Right atrium auricular region (tissue), 2 donors: ENCODE measurements at regions not wholly inside any gene's neighbourhood (a gene's known extent, or its start where the extent isn't known, plus 50 kb on each side); places are given as distances from the start of the nearest gene placed in this dataset.
A peak's percentile ranks its signal among the peaks of the same experiment; 100 is the strongest.

ENCODE experiments used
- DNase-seq: peaks from one replicate; pipeline ENCODE4 v3.0.0-alpha.2; 2019; ENCODE audit warnings: low spot score
- H3K27ac ChIP-seq, 2 donors: fragments of 200-600 bp; sonication (generic); 1 replicate in 1 of 2; 2 replicates in 1 of 2; pipeline ENCODE4 v1.5.1; 2016 to 2019
- H3K27me3 ChIP-seq, 2 donors: fragments of 200-600 bp; sonication (generic); one replicate each; pipeline versions ENCODE4 v1.5.1 to v1.6.0; 2017 to 2019
- H3K36me3 ChIP-seq: fragments of 200-600 bp; sonication (generic); one replicate; pipeline ENCODE4 v1.5.1; 2016
- H3K4me1 ChIP-seq, 2 donors: fragments of 200-600 bp; sonication (generic); one replicate each; pipeline versions ENCODE4 v1.5.1 to v1.6.0; 2017 to 2019
- H3K4me3 ChIP-seq, 2 donors: fragments of 200-600 bp; sonication (generic); 1 replicate in 1 of 2; 2 replicates in 1 of 2; pipeline ENCODE4 v1.5.1; 2017 to 2019; ENCODE audit warnings: mild to moderate bottlenecking in 1 of 2, moderate library complexity in 1 of 2
- H3K9me3 ChIP-seq, 2 donors: fragments of 200-600 bp; sonication (generic); one replicate each; pipeline ENCODE4 v1.5.1; 2019
- TF ChIP-seq, protein P1 (sequence below), 2 donors: fragments of 200-600 bp; sonication (generic); IDR thresholded peaks; one replicate each; pipeline ENCODE4 v1.5.1; 2019; ENCODE audit warnings: antibody characterized with exemption in 2 of 2

DNA sequence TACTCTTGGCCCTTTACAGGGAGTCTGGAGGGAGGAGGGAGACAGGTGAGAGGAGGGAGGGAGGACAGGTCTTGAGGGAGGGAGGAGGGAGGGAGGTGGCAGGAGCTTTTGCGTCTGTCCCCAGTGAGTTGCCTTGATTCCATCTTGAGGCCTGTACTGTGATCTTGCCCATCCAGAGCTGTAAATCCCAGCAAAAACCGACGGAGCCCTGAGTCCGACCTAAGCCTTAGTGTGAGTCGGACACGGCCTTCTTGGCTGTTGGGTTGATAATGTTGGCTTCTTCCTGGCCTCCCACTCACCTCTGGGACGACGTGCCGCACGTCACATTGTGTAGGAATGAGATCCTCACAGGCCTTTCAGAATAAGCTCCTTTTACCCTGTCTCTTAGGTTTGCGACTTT is 72.5 kb downstream of the RGS12 start:
- H3K27me3 ChIP-seq, result no peaks in the 10 kb centered on the region
- no peaks in the 10 kb centered on the region for H3K36me3 ChIP-seq
- DNase-seq, result peak; percentile 56
- no peak overlapping the region for H3K27ac ChIP-seq
- TF ChIP-seq, protein P1, sequence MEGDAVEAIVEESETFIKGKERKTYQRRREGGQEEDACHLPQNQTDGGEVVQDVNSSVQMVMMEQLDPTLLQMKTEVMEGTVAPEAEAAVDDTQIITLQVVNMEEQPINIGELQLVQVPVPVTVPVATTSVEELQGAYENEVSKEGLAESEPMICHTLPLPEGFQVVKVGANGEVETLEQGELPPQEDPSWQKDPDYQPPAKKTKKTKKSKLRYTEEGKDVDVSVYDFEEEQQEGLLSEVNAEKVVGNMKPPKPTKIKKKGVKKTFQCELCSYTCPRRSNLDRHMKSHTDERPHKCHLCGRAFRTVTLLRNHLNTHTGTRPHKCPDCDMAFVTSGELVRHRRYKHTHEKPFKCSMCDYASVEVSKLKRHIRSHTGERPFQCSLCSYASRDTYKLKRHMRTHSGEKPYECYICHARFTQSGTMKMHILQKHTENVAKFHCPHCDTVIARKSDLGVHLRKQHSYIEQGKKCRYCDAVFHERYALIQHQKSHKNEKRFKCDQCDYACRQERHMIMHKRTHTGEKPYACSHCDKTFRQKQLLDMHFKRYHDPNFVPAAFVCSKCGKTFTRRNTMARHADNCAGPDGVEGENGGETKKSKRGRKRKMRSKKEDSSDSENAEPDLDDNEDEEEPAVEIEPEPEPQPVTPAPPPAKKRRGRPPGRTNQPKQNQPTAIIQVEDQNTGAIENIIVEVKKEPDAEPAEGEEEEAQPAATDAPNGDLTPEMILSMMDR (IDR thresholded peaks at IDR 0.05), result no peak
- peaks cover 0 to 17% of the 10 kb centered on the region in 2 donors for H3K4me1 ChIP-seq
- no peak overlapping the region for H3K4me3 ChIP-seq
- H3K9me3 ChIP-seq, result no peaks in the 10 kb centered on the region

DNA sequence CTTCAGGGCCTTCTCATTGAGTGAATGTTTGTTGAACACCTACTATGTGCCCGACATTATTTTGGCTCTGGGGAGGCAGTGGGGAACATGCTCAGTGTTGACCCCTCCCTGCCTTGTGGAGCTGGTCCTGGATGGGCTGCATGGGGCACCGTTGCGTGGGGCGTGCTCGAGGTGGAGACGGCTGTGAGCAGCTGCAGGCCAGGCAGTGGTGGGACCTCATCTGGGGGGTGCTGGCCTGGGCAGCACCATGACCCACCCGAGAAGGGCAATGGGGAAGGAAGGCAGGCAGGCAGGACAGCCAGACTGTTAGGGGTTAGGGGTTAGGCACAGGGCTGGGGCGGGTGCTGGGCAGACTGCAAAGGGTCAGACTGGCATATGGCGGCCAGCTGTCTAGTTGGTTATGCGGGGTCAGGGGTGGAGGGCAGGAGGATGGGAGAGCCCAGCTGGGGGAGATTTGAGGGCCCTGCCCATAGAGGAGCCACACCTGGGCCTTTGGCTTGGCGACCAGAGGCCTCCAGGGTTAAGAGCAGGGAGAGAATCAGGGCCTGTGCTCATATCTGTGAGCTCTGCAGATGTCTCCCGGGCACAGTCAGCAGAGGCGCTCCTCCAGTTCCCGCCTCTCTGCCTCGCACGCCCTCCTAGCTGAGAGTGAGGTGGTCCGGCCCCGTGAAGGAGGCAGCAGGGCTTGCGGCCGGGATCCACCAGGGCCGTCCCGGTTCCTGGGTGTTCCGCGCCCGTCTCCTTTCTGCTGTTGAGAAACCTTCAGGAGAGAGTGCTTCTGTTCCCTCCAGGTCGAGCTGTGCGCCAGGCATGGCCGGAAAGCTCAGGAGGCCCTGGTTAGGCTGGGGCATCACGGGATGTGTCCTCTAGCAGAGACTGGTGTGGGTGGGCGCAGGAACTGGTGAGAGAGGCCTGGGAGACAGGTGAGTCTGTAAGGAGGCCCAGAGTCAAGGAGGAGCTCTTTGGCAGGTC is 73.3 kb downstream of the RGS12 start:
- no peak overlapping the region for H3K27ac ChIP-seq
- no peak overlapping the region for H3K4me3 ChIP-seq
- H3K27me3 ChIP-seq, result no peaks in the 10 kb centered on the region
- peak; percentile 49 for DNase-seq
- no peaks in the 10 kb centered on the region for H3K36me3 ChIP-seq
- no peaks in the 10 kb centered on the region for H3K9me3 ChIP-seq
- peaks cover 0 to 26% of the 10 kb centered on the region in 2 donors for H3K4me1 ChIP-seq
- TF ChIP-seq, protein P1 (IDR thresholded peaks at IDR 0.05), result no peak

DNA sequence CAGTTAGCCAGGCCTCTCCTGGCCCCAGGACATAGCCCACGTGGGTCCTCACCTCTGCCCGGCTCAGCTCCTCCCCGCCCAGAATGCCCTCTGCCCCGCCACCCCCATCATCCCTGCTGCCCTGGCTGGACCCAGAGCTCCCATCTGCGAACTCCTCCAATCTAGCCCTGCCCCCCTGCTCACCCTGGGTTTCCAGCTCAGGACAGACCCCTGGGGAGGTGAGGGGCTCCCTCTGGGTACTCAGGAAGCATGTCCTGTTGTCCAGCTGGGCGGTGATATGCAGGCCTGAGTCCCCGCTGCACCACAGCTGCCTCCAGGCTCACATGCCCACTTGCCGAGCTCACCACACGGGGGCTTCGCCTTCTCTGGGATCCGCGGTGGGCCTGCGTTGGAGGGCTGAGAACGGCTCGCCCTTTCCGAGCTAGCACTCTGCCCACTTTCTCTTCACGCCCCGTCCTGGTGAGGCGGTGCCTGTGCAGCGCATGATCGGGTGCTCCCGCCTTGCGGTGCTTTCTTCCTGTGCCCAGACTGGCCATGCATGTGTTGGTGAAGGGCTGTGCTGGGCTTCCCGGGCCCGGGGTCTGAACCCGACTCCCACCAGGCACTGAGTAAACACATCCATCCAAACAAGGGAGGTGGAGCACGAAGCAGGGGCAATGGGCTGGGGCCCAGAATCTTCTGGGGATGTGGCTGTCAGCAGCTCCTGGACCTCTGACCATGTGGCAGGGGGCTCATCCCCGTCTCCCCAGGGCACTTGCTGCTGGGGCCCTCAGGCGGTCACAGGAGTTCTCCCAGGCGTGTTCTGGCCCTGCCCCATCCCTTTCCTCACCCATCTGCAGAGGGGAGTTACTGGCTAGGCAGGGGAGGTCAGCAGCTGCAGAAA is 74.3 kb downstream of the RGS12 start:
- no peak overlapping the region for H3K27ac ChIP-seq
- peaks cover 0 to 35% of the 10 kb centered on the region in 2 donors for H3K4me1 ChIP-seq
- no peak overlapping the region for H3K4me3 ChIP-seq
- no peaks in the 10 kb centered on the region for H3K27me3 ChIP-seq
- H3K9me3 ChIP-seq, result no peaks in the 10 kb centered on the region
- DNase-seq, result peak; percentile 46
- no peaks in the 10 kb centered on the region for H3K36me3 ChIP-seq
- TF ChIP-seq, protein P1 (IDR thresholded peaks at IDR 0.05), result no peak

DNA sequence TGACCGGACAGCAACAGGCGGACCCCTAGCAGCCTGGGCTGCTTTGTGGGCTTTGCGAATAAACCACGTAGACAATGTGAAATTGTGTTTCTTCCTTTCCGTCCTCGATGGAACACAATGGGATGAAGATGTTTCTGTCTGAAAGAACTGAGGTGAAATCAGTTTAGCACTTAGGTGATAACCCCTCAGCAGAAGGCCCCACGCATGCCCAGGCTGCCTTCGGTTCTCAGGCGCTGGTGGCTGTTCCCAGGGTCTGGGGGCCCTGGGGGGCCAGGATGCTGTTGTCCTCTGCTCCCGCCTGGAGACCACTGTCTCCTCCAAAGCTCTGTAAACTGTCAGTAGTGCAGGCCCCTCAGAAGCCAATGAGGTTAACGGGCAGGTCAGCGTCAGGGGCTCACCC is 73.9 kb upstream of the HGFAC start:
- Histone ChIP-seq H3K9me3 (no peaks in the 10 kb centered on the region), H3K4me3 (no peak overlapping the region), H3K27me3 (no peaks in the 10 kb centered on the region), H3K36me3 (no peaks in the 10 kb centered on the region), H3K4me1 (peaks cover 0 to 38% of the 10 kb centered on the region in 2 donors), H3K27ac (no peak overlapping the region)
- TF ChIP-seq, protein P1 (IDR thresholded peaks at IDR 0.05), result no peak
- DNase-seq, result peak; percentile 26

DNA sequence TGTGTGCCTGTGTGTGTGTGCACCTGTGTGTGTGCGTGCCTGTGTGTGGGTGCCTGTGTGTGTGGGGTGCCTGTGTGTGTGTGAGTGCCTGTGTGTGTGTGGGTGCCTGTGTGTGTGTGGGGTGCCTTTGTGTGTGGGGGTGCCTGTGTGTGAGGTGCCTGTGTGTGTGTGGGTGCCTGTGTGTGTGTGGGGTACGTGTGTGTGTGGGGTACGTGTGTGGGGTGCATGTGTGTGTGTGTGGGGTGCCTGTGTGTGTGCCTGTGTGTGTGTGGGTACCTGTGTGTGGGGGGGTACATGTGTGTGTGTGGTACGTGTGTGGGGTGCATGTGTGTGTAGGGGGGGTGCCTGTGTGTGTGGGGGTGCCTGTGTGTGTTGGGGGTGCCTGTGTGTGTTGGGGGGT is 73.4 kb upstream of the HGFAC start:
- peaks cover 0 to 38% of the 10 kb centered on the region in 2 donors for H3K4me1 ChIP-seq
- DNase-seq, result peak; percentile 5

More for the DNA sequence above, 73.4 kb upstream of the HGFAC start:
- TF ChIP-seq, protein P1 (IDR thresholded peaks at IDR 0.05), result no peak
- Histone ChIP-seq H3K36me3 (no peaks in the 10 kb centered on the region), H3K9me3 (no peaks in the 10 kb centered on the region), H3K27ac (no peak overlapping the region), H3K4me3 (no peak overlapping the region), H3K27me3 (no peaks in the 10 kb centered on the region)
